Neuronal stem cell (in vitro differentiated cells): ENCODE measurements at regions not wholly inside any gene's neighbourhood (a gene's known extent, or its start where the extent isn't known, plus 50 kb on each side); places are given as distances from the start of the nearest gene placed in this dataset.

ENCODE experiments used
- DNase-seq: peaks from one replicate; pipeline ENCODE4 v3.0.0-alpha.2; 2013; ENCODE audit warnings: low spot score
- H2AFZ ChIP-seq: one replicate; pipeline ENCODE4 v1.6.1; 2013; ENCODE audit warnings: mild to moderate bottlenecking, low read length, inconsistent platforms
- H2AK5ac ChIP-seq: 2 replicates; pipeline ENCODE4 v1.6.1; 2013; ENCODE audit warnings: low read depth, mild to moderate bottlenecking, inconsistent platforms, low read length, moderate library complexity, mixed read lengths
- H2BK120ac ChIP-seq: 2 replicates; pipeline ENCODE4 v1.6.1; 2013; ENCODE audit warnings: low read depth, mild to moderate bottlenecking, inconsistent platforms, low read length, moderate library complexity, mixed read lengths
- H2BK12ac ChIP-seq: one replicate; pipeline ENCODE4 v1.6.1; 2013; ENCODE audit warnings: low read length, inconsistent platforms
- H2BK15ac ChIP-seq: 2 replicates; pipeline ENCODE4 v1.6.1; 2013; ENCODE audit warnings: mild to moderate bottlenecking, low read length, inconsistent platforms, mixed read lengths
- H2BK5ac ChIP-seq: one replicate; pipeline ENCODE4 v1.6.1; 2013; ENCODE audit warnings: inconsistent platforms, mild to moderate bottlenecking, low read length, moderate library complexity
- H3K14ac ChIP-seq: one replicate; pipeline ENCODE4 v1.6.1; 2013; ENCODE audit warnings: low read length, inconsistent platforms
- H3K18ac ChIP-seq: 2 replicates; pipeline ENCODE4 v1.6.1; 2013; ENCODE audit warnings: low read length, inconsistent platforms
- H3K23ac ChIP-seq: 2 replicates; pipeline ENCODE4 v1.6.1; 2013; ENCODE audit warnings: low read depth, mild to moderate bottlenecking, mixed read lengths, low read length, inconsistent platforms; ENCODE audit not compliant: poor library complexity
- H3K27ac ChIP-seq: replicated peaks from 3 replicates; pipeline ENCODE4 v1.5.1; 2013; ENCODE audit warnings: low read length, inconsistent platforms
- H3K27me3 ChIP-seq, 3 experiments: 2 replicates each; pipeline ENCODE4 v1.6.1; 2013; ENCODE audit warnings: low read length in 3 of 3, mild to moderate bottlenecking in 2 of 3, inconsistent platforms in 1 of 3, low read depth in 1 of 3, mixed read lengths in 1 of 3, moderate library complexity in 1 of 3; ENCODE audit not compliant: control insufficient read depth in 3 of 3, insufficient read depth in 3 of 3
- H3K36me3 ChIP-seq, 2 donors: replicated peaks in 1 of 2; 2 replicates each; pipeline ENCODE4 v1.6.1; 2013; ENCODE audit warnings: low read length in 2 of 2; ENCODE audit not compliant: control insufficient read depth in 2 of 2, insufficient read depth in 2 of 2
- H3K4ac ChIP-seq: 2 replicates; pipeline ENCODE4 v1.6.1; 2013; ENCODE audit warnings: inconsistent platforms, mild to moderate bottlenecking, low read length, moderate library complexity
- H3K4me1 ChIP-seq, 2 donors: 1 replicate in 1 of 2; 2 replicates in 1 of 2; pipeline ENCODE4 v1.6.1; 2013; ENCODE audit warnings: low read length in 2 of 2, low read depth in 1 of 2; ENCODE audit not compliant: control insufficient read depth in 2 of 2, insufficient read depth in 1 of 2
- H3K4me2 ChIP-seq: one replicate; pipeline ENCODE4 v1.6.1; 2013; ENCODE audit warnings: mild to moderate bottlenecking, low read length, inconsistent platforms; ENCODE audit not compliant: insufficient read depth, poor library complexity, severe bottlenecking
- H3K4me3 ChIP-seq, 2 donors: 2 replicates each; pipeline ENCODE4 v1.5.1; 2013; ENCODE audit warnings: low read length in 2 of 2, mild to moderate bottlenecking in 2 of 2, inconsistent platforms in 1 of 2, moderate library complexity in 1 of 2
- H3K79me1 ChIP-seq: one replicate; pipeline ENCODE4 v1.6.1; 2013; ENCODE audit warnings: low read depth, mild to moderate bottlenecking, inconsistent platforms, low read length, moderate library complexity
- H3K9ac ChIP-seq: one replicate; pipeline ENCODE4 v1.6.1; 2013; ENCODE audit warnings: mild to moderate bottlenecking, low read depth, low read length, inconsistent platforms; ENCODE audit not compliant: poor library complexity
- H3K9me3 ChIP-seq, 2 donors: replicated peaks in 1 of 2; 2 replicates each; pipeline versions ENCODE3 to v1.6.1; 2013; ENCODE audit warnings: low read length in 2 of 2, mild to moderate bottlenecking in 2 of 2, inconsistent platforms in 1 of 2, low read depth in 1 of 2, mixed read lengths in 1 of 2, moderate library complexity in 1 of 2; ENCODE audit not compliant: control insufficient read depth in 2 of 2, insufficient read depth in 1 of 2
- H4K8ac ChIP-seq: one replicate; pipeline ENCODE4 v1.6.1; 2013; ENCODE audit warnings: low read depth, mild to moderate bottlenecking, inconsistent platforms, low read length, moderate library complexity
- H4K91ac ChIP-seq: one replicate; pipeline ENCODE4 v1.6.1; 2013; ENCODE audit warnings: low read length, low read depth, mild to moderate bottlenecking, inconsistent platforms; ENCODE audit not compliant: poor library complexity
- WGBS, 2 donors: extraction: QIAGEN DNeasy Blood & Tissue Kit; methylation state at CpG; one replicate each; pipeline ENCODE4 v1.1.7; 2013; ENCODE audit warnings: missing lambda C conversion rate in 2 of 2, mixed read lengths in 1 of 2; ENCODE audit not compliant: insufficient read length in 2 of 2, insufficient replicate concordance in 1 of 2; ENCODE audit errors: extremely low coverage in 2 of 2; 5-methylcytosine and 5-hydroxymethylcytosine counted together

DNA sequence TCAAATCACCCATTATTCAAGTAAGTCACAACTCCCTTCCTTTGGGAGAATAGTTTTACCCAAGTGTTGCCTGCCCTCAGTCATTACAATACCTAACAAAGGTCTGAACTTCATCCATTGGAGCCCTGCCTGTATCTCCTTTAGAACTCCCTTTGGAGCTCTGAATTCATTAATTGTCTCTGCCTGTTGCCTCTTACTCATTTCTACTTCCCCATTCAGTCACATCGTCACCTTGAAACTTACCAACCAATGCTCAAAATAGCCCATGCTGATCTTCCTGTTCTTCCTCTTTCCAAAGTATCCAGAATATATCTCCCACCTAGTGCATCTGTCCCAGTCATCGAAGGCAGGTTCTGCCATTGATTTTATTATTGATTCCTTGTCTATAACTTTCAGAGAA lies 120.7 kb upstream of the ADGRF1 start:
- no peaks in the 10 kb centered on the region for H3K9me3 ChIP-seq
- H2AFZ ChIP-seq: no peak overlapping the region
- H2BK5ac ChIP-seq: no peak overlapping the region
- H3K4me1 ChIP-seq: no peaks in the 10 kb centered on the region
- no peak for DNase-seq
- H3K4me2 ChIP-seq: no peak overlapping the region
- no peak overlapping the region for H3K14ac ChIP-seq
- no peaks in the 10 kb centered on the region for H3K27me3 ChIP-seq
- WGBS, 2 donors: no CpG with 5 or more reads among the region's 2 CpGs
- no peak overlapping the region for H4K8ac ChIP-seq
- H2BK120ac ChIP-seq: no peak overlapping the region
- H3K27ac ChIP-seq: no peak overlapping the region
- H2BK12ac ChIP-seq: no peak overlapping the region
- no peak overlapping the region for H2BK15ac ChIP-seq
- no peak overlapping the region for H3K4ac ChIP-seq
- H3K18ac ChIP-seq: no peak overlapping the region
- H3K4me3 ChIP-seq: no peak overlapping the region
- H2AK5ac ChIP-seq: no peak overlapping the region
- H3K36me3 ChIP-seq: no peaks in the 10 kb centered on the region
- H3K9ac ChIP-seq: no peak overlapping the region
- H3K79me1 ChIP-seq: no peaks in the 10 kb centered on the region
- no peak overlapping the region for H3K23ac ChIP-seq
- H4K91ac ChIP-seq: no peak overlapping the region

DNA sequence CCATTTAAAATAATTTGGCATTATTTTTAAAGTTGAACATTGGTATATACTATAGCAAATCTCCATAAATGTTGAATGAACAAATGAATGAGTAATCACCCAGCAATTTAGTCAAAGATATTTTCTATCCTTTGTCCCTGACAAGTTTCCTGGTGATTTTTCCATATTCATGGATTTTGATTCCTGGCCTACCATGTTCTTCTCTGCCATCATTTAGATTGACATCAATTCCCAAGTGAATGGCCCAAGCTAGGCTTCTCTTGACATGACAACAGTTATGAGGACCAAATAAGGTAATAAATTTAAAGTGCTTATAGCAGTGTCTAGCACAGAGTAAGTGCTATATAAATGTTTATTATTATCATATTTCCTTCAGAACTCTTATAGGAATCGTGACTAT lies 120.1 kb upstream of the ADGRF1 start:
- Histone ChIP-seq H4K8ac (no peak overlapping the region), H3K4ac (no peak overlapping the region), H2BK5ac (no peak overlapping the region), H3K9me3 (no peaks in the 10 kb centered on the region), H3K18ac (no peak overlapping the region), H3K27me3 (no peaks in the 10 kb centered on the region), H2AK5ac (no peak overlapping the region), H3K4me3 (no peak overlapping the region), H3K4me1 (no peaks in the 10 kb centered on the region), H2BK120ac (no peak overlapping the region), H3K4me2 (no peak overlapping the region), H3K14ac (no peak overlapping the region), H3K9ac (no peak overlapping the region), H2BK12ac (no peak overlapping the region), H3K23ac (no peak overlapping the region), H2AFZ (no peak overlapping the region), H2BK15ac (no peak overlapping the region), H3K36me3 (no peaks in the 10 kb centered on the region), H4K91ac (no peak overlapping the region), H3K27ac (no peak overlapping the region), H3K79me1 (no peaks in the 10 kb centered on the region)
- no peak for DNase-seq
- WGBS, 2 donors: no CpG with 5 or more reads among the region's 1 CpG

DNA sequence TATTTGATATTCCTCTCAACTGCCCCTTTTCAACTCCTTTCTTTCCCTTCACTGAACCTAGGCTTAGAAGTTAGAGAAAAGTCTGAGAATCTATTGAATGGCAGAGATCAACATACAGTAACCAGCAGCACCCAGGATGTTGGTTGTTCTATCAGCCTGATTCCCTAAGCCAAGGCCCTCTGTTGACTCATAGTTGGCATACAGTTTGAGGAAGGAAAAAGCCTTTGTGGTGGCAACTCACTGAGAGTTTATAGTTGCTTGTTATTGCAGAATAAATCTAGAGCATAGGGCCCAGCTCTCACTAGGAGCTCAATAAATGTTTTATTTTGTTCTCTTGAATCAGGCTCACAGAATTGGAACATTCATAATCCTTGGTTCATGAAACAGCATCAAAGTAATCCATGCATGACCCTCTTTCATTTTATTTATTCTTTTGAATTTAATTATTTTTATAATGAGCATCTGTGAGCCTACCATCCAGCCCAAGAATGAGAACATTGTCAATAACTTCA lies 119.1 kb upstream of the ADGRF1 start:
- Histone ChIP-seq H2AK5ac (no peak overlapping the region), H3K4me2 (no peak overlapping the region), H3K27me3 (no peaks in the 10 kb centered on the region), H3K79me1 (no peaks in the 10 kb centered on the region), H2BK12ac (no peak overlapping the region), H3K4me3 (no peak overlapping the region), H3K4me1 (peaks cover 0 to 4% of the 10 kb centered on the region in 2 donors), H4K8ac (no peak overlapping the region), H3K9ac (no peak overlapping the region), H3K23ac (no peak overlapping the region), H2BK120ac (no peak overlapping the region), H3K18ac (no peak overlapping the region), H3K9me3 (no peaks in the 10 kb centered on the region), H3K4ac (no peak overlapping the region), H2BK15ac (no peak overlapping the region), H2AFZ (no peak overlapping the region), H4K91ac (no peak overlapping the region), H3K27ac (no peak overlapping the region), H3K36me3 (no peaks in the 10 kb centered on the region), H2BK5ac (no peak overlapping the region), H3K14ac (no peak overlapping the region)
- no peak for DNase-seq

DNA sequence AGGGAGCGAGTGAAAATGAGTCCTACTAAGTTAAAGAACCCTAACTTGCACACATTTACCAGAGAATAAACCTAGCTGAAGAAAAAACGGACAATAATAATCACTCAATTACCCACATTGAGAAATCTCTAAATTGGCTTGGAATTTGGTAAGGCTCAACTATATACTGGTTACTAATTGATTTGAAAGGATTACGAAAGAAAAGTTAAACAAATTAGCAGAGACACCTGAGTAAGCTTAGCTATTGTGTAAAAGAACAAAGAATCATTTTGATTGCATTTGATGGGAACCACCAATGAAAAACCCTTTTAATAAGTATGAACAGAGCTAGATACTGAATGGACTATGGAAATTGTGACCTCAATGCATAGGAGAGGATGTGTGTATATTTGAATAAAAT lies 118.6 kb upstream of the ADGRF1 start:
- Histone ChIP-seq H3K36me3 (no peaks in the 10 kb centered on the region), H3K9me3 (no peaks in the 10 kb centered on the region), H3K14ac (no peak overlapping the region), H2AFZ (no peak overlapping the region), H4K8ac (no peak overlapping the region), H2BK120ac (no peak overlapping the region), H3K27me3 (no peaks in the 10 kb centered on the region), H2BK12ac (no peak overlapping the region), H3K18ac (no peak overlapping the region), H2BK15ac (no peak overlapping the region), H3K79me1 (no peaks in the 10 kb centered on the region), H3K4ac (no peak overlapping the region), H3K4me2 (no peak overlapping the region), H3K4me1 (peaks cover 0 to 5% of the 10 kb centered on the region in 2 donors), H3K9ac (no peak overlapping the region), H3K23ac (no peak overlapping the region), H3K27ac (no peak overlapping the region), H3K4me3 (no peak overlapping the region), H4K91ac (no peak overlapping the region), H2BK5ac (no peak overlapping the region), H2AK5ac (no peak overlapping the region)
- WGBS, 2 donors: no CpG with 5 or more reads among the region's 3 CpGs
- DNase-seq: no peak
